MCF 10A (cell line): ENCODE measurements at regions not wholly inside any gene's neighbourhood (a gene's known extent, or its start where the extent isn't known, plus 50 kb on each side); places are given as distances from the start of the nearest gene placed in this dataset.

Experiments
- BruUV-seq: library from RNA; stranded (reverse); fragments of 400-500 nt; replicated peaks from 2 replicates; lab custom pipeline; 2021; lab: Mats Ljungman, UMichigan
- CTCF ChIA-PET: fragments of 300-600 bp; sonication (Branson Sonifier 250); formaldehyde crosslinking; extraction: SDS; loops from one replicate; lab custom pipeline; 2021; ENCODE audit warnings: antibody characterized with exemption, inconsistent platforms; lab: Yijun Ruan, JAX
- POLR2A ChIA-PET: fragments of 300-600, 350-650 bp; sonication (Branson Sonifier 250); formaldehyde crosslinking; extraction: SDS; loops from one replicate; lab custom pipeline; 2020; ENCODE audit warnings: antibody characterized with exemption, inconsistent platforms; lab: Yijun Ruan, JAX
- DNase-seq: peaks from one replicate; pipeline ENCODE4 v3.0.0-alpha.2; 2018; ENCODE audit not compliant: unreplicated experiment
- H3K27ac Mint-ChIP-seq: one replicate; pipeline ENCODE4 v1.8.0; 2022; ENCODE audit warnings: mild to moderate bottlenecking, low read depth, mixed read lengths; ENCODE audit not compliant: unreplicated experiment
- H3K27me3 Mint-ChIP-seq: one replicate; pipeline ENCODE4 v1.8.0; 2022; ENCODE audit warnings: mixed read lengths; ENCODE audit not compliant: insufficient read depth, unreplicated experiment
- H3K36me3 Mint-ChIP-seq: one replicate; pipeline ENCODE4 v1.8.0; 2022; ENCODE audit warnings: mild to moderate bottlenecking, moderate library complexity, mixed read lengths; ENCODE audit not compliant: insufficient read depth, unreplicated experiment
- H3K4me1 Mint-ChIP-seq: one replicate; pipeline ENCODE4 v1.8.0; 2022; ENCODE audit warnings: mixed read lengths; ENCODE audit not compliant: insufficient read depth, unreplicated experiment
- H3K4me3 Mint-ChIP-seq: one replicate; pipeline ENCODE4 v1.8.0; 2022; ENCODE audit warnings: mild to moderate bottlenecking, moderate library complexity, mixed read lengths; ENCODE audit not compliant: unreplicated experiment
- H3K9me3 Mint-ChIP-seq: one replicate; pipeline ENCODE4 v1.8.0; 2022; ENCODE audit warnings: mixed read lengths; ENCODE audit not compliant: unreplicated experiment
- CTCF ChIP-seq: fragments of 200-600 bp; IDR thresholded peaks from one replicate; pipeline ENCODE4 v1.8.0; 2022; ENCODE audit warnings: antibody characterized with exemption, mild to moderate bottlenecking; ENCODE audit not compliant: unreplicated experiment
- intact Hi-C: fragments of 100-400 bp; cut with micrococcal nuclease; formaldehyde crosslinking; loops from 2 replicates; pipeline ENCODE4 v1.14.1; 2022

- no peak overlapping the region for H3K27ac Mint-ChIP-seq
- H3K36me3 Mint-ChIP-seq, result no peaks in the 10 kb centered on the region
- ChIA-PET POLR2A (no interaction called here), CTCF (no interaction called here)
- no TSS peak for BruUV-seq
- no peak for TF ChIP-seq CTCF
- intact Hi-C loops, result no loop called here
- no peak overlapping the region for H3K4me3 Mint-ChIP-seq
- no peaks in the 10 kb centered on the region for H3K27me3 Mint-ChIP-seq
- DNase-seq, result no peak
- H3K9me3 Mint-ChIP-seq, result peaks cover 3% of the 10 kb centered on the region
- no peaks in the 10 kb centered on the region for H3K4me1 Mint-ChIP-seq
Observed at GRCh38 chr9:95626341-95626740, 109.6 kb upstream of the PTCH1 start.

GRCh38 chr9:95623640-95624039 lies 106.9 kb upstream of the PTCH1 start:
- no peak for TF ChIP-seq CTCF
- no peak overlapping the region for H3K27ac Mint-ChIP-seq
- no peak overlapping the region for H3K4me3 Mint-ChIP-seq
- H3K9me3 Mint-ChIP-seq, result peaks cover 4% of the 10 kb centered on the region
- no peaks in the 10 kb centered on the region for H3K4me1 Mint-ChIP-seq
- peaks cover under 1% of the 10 kb centered on the region for H3K27me3 Mint-ChIP-seq
- POLR2A ChIA-PET, result interaction anchor here (1.0 kb wide), 1 partner anchor 107 kb away, joined by 3 read pairs; the partner anchor contains the start of gene PTCH1
- no peaks in the 10 kb centered on the region for H3K36me3 Mint-ChIP-seq
- no peak for DNase-seq
- intact Hi-C loops, result no loop called here
- no TSS peak for BruUV-seq
- CTCF ChIA-PET, result no interaction called here

GRCh38 chr9:95620722-95621121 lies 104.0 kb upstream of the PTCH1 start:
- no peak overlapping the region for H3K27ac Mint-ChIP-seq

DNA sequence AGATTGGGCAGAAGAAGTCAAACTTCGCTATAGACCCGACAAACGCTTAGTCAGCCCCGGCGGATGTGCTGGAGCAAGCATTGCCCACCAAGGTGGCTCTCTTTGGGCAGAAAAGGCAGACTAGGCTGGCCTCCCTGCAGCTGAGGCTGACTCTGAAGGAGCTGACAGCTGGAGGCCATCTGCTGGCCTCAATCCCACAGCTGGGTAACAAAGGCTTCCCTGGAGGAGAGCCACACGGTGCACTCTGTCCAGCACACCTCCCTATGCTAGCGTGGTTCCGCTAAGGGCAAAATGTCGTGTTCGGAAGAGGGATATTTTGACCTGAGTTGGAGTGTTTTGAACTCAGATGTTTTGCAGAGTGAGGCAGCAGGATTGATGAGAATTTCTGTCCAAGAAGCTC lies 103.5 kb upstream of the PTCH1 start:
- intact Hi-C loops, result no loop called here
- TF ChIP-seq CTCF, result no peak
- POLR2A ChIA-PET, result interaction anchor here (0.7 kb wide), 1 partner anchor 117 kb away, joined by 3 read pairs; no protein-coding TSS in a partner anchor
- H3K36me3 Mint-ChIP-seq, result no peaks in the 10 kb centered on the region
- H3K4me3 Mint-ChIP-seq, result no peak overlapping the region
- CTCF ChIA-PET, result interaction anchor here (0.6 kb wide), 1 partner anchor 244 kb away, joined by 3 read pairs; no protein-coding TSS in a partner anchor
- DNase-seq, result no peak
- no peak overlapping the region for H3K27ac Mint-ChIP-seq
- peaks cover 4% of the 10 kb centered on the region for H3K9me3 Mint-ChIP-seq
- H3K4me1 Mint-ChIP-seq, result no peaks in the 10 kb centered on the region
- H3K27me3 Mint-ChIP-seq, result peaks cover 26% of the 10 kb centered on the region
- BruUV-seq, result no TSS peak

More at GRCh38 chr9:95620722-95621121, 104.0 kb upstream of the PTCH1 start:
- peaks cover 4% of the 10 kb centered on the region for H3K9me3 Mint-ChIP-seq
- DNase-seq, result no peak
- H3K4me3 Mint-ChIP-seq, result no peak overlapping the region
- H3K27me3 Mint-ChIP-seq, result peaks cover 22% of the 10 kb centered on the region
- TF ChIP-seq CTCF, result no peak
- CTCF ChIA-PET, result interaction anchor here (0.6 kb wide), 2 partner anchors 245 to 417 kb away, joined by 3 read pairs; no protein-coding TSS in a partner anchor
- H3K4me1 Mint-ChIP-seq, result no peaks in the 10 kb centered on the region
- POLR2A ChIA-PET, result interaction anchor here (0.7 kb wide), 1 partner anchor 118 kb away, joined by 3 read pairs; no protein-coding TSS in a partner anchor
- BruUV-seq, result no TSS peak
- intact Hi-C loops, result no loop called here
- H3K36me3 Mint-ChIP-seq, result no peaks in the 10 kb centered on the region
